ENCODE measurements at regions not wholly inside any gene's neighbourhood (a gene's known extent, or its start where the extent isn't known, plus 50 kb on each side); places are given as distances from the start of the nearest gene placed in this dataset.
A peak's percentile ranks its signal among the peaks of the same experiment; 100 is the strongest.

DNA sequence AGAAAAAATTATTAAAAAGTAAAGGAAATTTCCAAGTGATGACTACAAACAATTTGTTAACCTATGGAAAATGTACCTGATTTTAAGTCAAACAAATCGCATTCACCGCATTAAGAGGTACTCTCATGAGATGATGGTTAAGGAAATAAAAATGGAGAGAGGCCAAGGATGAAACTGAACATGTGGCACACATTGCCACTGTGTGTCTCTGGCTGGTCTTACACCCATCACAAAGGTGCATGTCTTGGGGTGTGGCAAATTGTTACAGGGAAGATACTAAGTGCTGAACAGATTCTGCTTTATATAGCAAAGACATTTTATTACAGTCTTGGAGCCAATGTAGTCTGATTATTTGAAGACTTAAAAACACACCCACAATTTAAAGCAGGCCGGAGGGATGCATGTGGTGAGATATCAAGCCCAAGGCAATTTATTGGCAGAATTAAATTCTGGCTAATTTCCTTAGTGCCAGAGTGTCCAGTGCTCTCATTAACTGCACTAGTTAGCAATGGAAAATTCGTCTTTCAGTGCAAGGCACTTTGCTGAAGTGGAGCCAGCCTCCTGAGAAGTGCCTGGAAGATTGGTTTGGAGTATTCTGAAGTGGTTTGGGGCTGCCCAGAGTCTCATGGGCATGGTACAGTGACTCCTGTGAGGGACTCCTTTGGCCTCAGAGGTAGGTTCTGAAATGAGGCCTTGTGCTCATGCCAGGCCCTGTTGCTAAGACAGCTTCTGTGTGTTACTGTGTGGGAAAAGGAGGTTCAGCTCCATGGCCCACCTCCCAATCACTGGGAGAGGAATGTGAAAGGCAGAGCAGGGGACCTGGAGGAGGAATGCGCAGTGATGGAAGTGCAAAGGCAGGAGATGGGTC lies 166.9 kb downstream of the BRMS1L start:
- no peaks in the 10 kb centered on the region for H3K4me1 Mint-ChIP-seq (ENCODE audit: low read depth)
- no peaks in the 10 kb centered on the region for H3K27me3 Mint-ChIP-seq
- no peaks in the 10 kb centered on the region for H3K36me3 Mint-ChIP-seq (ENCODE audit: insufficient read depth)
- H3K27ac Mint-ChIP-seq = no peak overlapping the region
- no peaks in the 10 kb centered on the region for H3K9me3 Mint-ChIP-seq (ENCODE audit: low read depth)
- TF ChIP-seq, protein P1, sequence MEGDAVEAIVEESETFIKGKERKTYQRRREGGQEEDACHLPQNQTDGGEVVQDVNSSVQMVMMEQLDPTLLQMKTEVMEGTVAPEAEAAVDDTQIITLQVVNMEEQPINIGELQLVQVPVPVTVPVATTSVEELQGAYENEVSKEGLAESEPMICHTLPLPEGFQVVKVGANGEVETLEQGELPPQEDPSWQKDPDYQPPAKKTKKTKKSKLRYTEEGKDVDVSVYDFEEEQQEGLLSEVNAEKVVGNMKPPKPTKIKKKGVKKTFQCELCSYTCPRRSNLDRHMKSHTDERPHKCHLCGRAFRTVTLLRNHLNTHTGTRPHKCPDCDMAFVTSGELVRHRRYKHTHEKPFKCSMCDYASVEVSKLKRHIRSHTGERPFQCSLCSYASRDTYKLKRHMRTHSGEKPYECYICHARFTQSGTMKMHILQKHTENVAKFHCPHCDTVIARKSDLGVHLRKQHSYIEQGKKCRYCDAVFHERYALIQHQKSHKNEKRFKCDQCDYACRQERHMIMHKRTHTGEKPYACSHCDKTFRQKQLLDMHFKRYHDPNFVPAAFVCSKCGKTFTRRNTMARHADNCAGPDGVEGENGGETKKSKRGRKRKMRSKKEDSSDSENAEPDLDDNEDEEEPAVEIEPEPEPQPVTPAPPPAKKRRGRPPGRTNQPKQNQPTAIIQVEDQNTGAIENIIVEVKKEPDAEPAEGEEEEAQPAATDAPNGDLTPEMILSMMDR (IDR thresholded peaks at IDR 0.05; ENCODE audit: unreplicated experiment) = no peak
- no peak overlapping the region for H3K4me3 Mint-ChIP-seq (ENCODE audit: low read depth)
- DNase-seq (ENCODE audit: low spot score, unreplicated experiment) = no peak

DNA sequence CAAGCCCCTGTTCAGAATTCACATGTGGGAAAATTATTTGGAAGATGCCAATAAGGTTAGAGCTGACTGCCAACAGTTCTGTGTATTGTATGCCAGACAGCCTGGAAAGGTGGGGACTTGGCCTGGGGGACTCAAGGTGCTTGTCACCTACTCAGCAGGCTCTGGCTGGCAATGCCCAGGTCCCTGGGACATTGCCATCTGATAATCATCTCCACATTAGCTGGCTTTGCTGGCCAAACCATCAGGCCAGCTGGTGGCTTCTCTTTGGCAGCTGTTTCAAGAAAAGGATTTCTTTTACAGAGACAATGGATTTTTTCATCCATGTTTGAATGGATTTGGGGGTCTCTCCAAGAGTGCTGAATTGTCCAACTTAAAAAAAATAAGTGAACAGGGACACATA lies 165.2 kb downstream of the BRMS1L start:
- Mint-ChIP-seq H3K27ac (no peak overlapping the region), H3K9me3 (ENCODE audit: low read depth) (no peaks in the 10 kb centered on the region), H3K4me3 (ENCODE audit: low read depth) (no peak overlapping the region), H3K4me1 (ENCODE audit: low read depth) (no peaks in the 10 kb centered on the region), H3K27me3 (no peaks in the 10 kb centered on the region), H3K36me3 (ENCODE audit: insufficient read depth) (no peaks in the 10 kb centered on the region)
- TF ChIP-seq, protein P1 (IDR thresholded peaks at IDR 0.05; ENCODE audit: unreplicated experiment) = no peak
- DNase-seq (ENCODE audit: low spot score, unreplicated experiment) = no peak

DNA sequence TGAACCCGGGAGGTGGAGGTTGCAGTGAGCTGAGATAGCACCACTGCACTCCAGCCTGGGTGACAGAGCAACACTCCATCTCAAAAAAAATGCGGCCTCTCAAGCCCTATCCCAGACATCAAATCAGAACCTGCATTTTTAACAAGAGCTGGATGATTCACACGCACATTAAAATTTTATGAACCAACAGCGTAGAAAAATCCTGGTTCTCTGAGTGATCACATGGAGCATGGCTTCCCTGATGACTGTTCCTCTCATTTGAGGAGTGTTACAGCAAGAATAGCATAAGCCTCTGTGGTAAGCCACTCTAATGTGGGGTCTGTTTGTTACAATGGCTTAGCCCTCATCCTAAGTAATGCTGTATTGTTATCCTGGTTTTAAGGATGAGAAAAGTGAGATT lies 163.6 kb downstream of the BRMS1L start:
- Mint-ChIP-seq H3K27ac (peak overlapping the region; percentile 36), H3K36me3 (ENCODE audit: insufficient read depth) (no peaks in the 10 kb centered on the region), H3K4me3 (ENCODE audit: low read depth) (no peak overlapping the region), H3K4me1 (ENCODE audit: low read depth) (peaks cover 1% of the 10 kb centered on the region), H3K9me3 (ENCODE audit: low read depth) (no peaks in the 10 kb centered on the region), H3K27me3 (no peaks in the 10 kb centered on the region)
- no peak for DNase-seq (ENCODE audit: low spot score, unreplicated experiment)
- TF ChIP-seq, protein P1 (IDR thresholded peaks at IDR 0.05; ENCODE audit: unreplicated experiment) = no peak

DNA sequence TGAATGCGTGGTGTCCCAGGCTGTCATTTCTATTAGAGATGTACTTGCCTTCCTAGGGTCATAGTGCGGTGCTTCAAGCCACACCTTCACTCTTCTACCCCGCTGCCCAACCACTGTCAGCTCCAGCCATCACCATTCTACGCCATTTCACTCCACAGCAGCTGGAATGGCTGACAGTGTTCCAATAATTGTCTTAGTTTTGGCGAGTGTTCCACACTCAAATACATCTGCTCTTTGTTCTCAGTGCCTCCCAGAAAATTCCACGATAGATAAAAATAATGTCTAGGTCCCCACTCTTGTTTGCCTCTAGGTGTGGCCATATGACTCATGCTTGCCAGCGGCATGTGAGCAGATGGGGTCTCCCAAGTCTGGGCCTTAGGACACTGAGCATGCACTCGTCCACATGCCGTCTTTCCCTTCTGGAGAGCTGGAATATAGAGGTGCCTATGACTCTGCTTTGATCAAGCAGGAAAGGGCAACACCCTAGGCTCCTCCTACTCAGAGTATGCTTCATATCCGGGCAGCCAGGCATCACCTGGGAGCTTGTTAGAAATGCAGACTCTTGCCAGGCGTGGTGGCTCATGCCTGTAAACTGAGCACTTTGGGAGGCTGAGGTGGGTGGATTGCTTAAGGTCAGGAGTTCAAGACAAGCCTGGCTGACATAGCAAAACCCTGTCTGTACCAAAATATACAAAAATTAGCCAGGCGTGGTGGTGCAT lies 163.0 kb downstream of the BRMS1L start:
- Mint-ChIP-seq H3K27ac (no peak overlapping the region), H3K4me3 (ENCODE audit: low read depth) (no peak overlapping the region), H3K36me3 (ENCODE audit: insufficient read depth) (no peaks in the 10 kb centered on the region), H3K9me3 (ENCODE audit: low read depth) (no peaks in the 10 kb centered on the region), H3K27me3 (no peaks in the 10 kb centered on the region), H3K4me1 (ENCODE audit: low read depth) (peaks cover 1% of the 10 kb centered on the region)
- TF ChIP-seq, protein P1 (IDR thresholded peaks at IDR 0.05; ENCODE audit: unreplicated experiment) = no peak
- no peak for DNase-seq (ENCODE audit: low spot score, unreplicated experiment)

DNA sequence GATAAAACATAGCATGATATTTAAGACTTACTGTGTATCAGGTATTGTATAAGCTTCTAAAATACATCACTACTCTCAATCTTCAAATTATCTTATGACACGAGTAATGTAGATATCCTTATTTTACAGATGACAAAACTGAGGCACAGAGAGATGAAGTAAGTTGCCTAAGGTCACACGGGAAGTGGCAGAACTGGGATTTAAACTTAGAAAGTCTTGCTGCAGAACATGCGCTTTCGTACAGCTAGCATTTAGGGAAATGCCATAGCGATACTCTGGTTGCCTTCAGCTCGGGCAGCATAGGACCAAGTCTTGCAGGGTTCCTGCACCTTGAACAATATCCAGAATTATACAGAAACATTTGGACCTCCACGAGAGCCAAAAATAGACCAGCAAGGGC lies 162.4 kb downstream of the BRMS1L start:
- H3K27ac Mint-ChIP-seq = no peak overlapping the region
- no peaks in the 10 kb centered on the region for H3K27me3 Mint-ChIP-seq
- H3K36me3 Mint-ChIP-seq (ENCODE audit: insufficient read depth) = no peaks in the 10 kb centered on the region
- H3K4me1 Mint-ChIP-seq (ENCODE audit: low read depth) = peaks cover 1% of the 10 kb centered on the region
- DNase-seq (ENCODE audit: low spot score, unreplicated experiment) = no peak
- no peak overlapping the region for H3K4me3 Mint-ChIP-seq (ENCODE audit: low read depth)
- TF ChIP-seq, protein P1 (IDR thresholded peaks at IDR 0.05; ENCODE audit: unreplicated experiment) = no peak
- no peaks in the 10 kb centered on the region for H3K9me3 Mint-ChIP-seq (ENCODE audit: low read depth)

Data from progenitor cell of endocrine pancreas (in vitro differentiated cells).